ENCODE measurements at regions not wholly inside any gene's neighbourhood (a gene's known extent, or its start where the extent isn't known, plus 50 kb on each side); places are given as distances from the start of the nearest gene placed in this dataset.

DNA sequence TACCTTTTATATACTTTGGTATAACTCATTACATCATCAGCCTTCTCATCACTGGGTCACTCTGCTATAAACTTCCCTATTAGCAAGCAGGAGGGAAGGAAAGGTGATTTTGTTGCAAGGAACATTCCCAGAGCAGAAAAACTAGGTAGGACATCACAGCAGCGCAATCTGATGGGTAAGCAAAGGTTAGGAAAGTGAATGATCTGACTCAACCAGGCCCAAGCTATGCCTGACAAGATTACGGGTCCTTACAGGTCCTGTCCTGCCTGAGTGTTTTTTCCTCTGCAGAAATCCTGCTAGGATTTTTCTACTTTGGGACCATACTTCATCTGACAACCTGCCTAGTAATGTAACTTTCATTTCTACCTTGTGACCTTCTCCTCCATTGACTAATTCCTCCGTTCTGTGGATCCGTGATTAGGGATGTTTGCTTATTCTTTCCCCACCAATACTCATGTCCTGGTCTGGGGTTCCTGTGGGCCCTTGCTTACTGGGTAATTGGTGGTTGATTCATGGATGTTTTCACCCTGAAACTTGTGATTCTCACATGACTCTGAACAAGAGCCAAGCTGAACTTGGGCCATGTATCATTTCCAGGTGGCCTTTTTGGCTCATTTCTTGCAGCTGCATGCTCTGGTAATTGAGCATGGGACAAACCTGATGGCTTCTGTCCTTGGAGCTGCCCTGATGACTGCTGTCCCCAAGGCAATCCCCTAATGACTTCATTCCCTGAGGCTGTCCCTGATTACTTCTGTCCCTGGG lies 111.9 kb upstream of the KIT start:
- TF ChIP-seq CTCF (IDR thresholded peaks at IDR 0.05) = no peak
- TF ChIP-seq POLR2A (IDR thresholded peaks at IDR 0.05) = no peak
- TF ChIP-seq POLR2AphosphoS5 (IDR thresholded peaks at IDR 0.05; ENCODE audit: insufficient read depth in 1 of 2, low read depth in 1 of 2) = no peak
